GM21619 (cell line): ENCODE measurements at regions not wholly inside any gene's neighbourhood (a gene's known extent, or its start where the extent isn't known, plus 50 kb on each side); places are given as distances from the start of the nearest gene placed in this dataset.

ENCODE experiments used
- ATAC-seq: cut with Tn5 transposase; IDR thresholded peaks from one replicate; pipeline ENCODE4 v1.9.1; 2021; ENCODE audit not compliant: unreplicated experiment

GRCh38 chr9:105142406-105143135 is 101.9 kb upstream of the SLC44A1 start:
- no peak for ATAC-seq

GRCh38 chr9:105143136-105143430 is 101.4 kb upstream of the SLC44A1 start:
- ATAC-seq, result no peak

GRCh38 chr9:105144076-105144475 is 100.4 kb upstream of the SLC44A1 start:
- ATAC-seq, result no peak

DNA sequence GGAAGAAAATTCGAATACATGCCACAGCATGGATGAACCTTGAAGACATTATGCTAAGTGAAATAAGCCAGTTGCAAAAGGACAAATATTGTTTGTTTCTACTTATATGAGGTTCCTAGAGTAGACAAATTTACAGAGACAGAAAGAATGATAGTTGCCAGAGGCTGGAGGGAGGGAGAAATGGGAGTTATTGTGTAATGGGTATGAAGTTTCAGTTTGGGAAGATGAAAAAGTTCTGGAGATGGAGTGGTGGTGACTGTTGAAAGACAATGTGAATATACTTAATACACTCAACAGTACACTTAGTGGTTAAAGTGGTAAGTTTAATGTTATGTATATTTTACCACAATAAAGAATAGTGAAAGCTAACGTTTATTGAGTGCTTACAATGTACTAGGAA is 99.6 kb upstream of the SLC44A1 start:
- ATAC-seq, result no peak

DNA sequence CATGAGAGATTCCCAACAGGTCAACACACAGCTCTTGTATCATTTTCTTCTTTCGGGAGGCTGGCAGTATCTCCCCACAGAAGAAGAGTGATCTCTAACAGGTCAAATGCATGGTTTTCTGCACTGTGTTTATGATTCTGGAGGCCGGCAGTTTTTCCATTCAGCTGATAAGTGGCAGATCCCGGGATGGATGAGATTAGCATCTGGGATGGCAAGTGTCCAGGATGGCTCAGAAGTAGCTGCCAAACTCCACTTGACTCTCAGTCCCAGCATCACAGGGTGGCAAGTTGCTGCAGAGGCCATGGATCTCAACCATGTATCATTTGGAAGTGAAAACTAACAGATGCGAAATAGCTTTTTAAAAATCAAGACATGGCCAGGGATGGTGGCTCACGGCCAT is 97.8 kb upstream of the SLC44A1 start:
- no peak for ATAC-seq

GRCh38 chr9:105147110-105147871 is 97.2 kb upstream of the SLC44A1 start:
- no peak for ATAC-seq

- ATAC-seq, result no peak
These were observed 96.0 kb upstream of the SLC44A1 start for GRCh38 chr9:105148328-105149006.

DNA sequence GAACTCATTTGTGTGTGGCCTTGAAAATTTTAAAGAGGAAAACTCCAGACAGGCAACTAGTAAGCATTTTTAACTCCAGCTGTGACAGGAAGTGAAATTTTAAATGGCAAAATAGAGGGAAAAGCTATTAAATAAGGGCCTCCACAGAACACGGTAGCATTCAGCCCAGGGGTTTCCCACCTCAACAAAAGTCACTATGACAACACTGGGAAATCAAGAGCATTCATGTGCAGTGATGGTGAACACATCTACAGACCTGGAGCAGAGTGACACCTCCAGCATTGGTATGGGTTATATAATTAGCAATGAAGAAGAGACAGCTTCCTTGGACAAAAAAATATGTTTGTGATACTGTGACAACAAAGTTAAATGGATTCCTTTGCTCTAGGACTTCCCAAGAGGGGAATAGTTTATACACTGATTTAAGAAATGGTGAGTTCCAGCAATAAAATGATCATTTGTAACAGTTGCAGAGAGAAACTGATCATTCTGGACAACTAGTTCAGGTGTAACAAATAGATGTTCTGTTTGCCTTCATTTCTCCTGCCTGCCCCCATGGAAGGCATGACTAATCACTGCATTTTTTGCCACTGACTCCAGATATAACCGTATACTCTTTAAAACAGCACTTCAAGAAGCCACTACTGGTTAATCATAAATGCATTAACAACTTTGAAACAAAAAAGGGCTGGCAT is 93.3 kb upstream of the SLC44A1 start:
- no peak for ATAC-seq

DNA sequence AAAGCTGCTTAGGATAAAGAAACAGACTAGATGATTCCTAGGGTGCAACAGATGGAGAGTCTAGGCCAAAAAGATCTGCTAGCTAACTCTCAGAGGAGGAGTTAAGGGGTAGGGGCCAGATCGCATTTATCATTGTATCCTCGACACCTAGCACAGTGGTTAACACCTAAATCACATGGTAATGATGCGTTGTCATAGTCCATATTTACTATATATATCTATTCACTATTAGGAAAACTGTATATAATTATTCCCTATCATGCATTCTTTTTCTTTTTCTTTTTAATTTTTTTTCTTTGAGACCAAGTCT is 92.8 kb upstream of the SLC44A1 start:
- no peak for ATAC-seq

GRCh38 chr9:105154723-105155191 is 89.7 kb upstream of the SLC44A1 start:
- ATAC-seq, result no peak

GRCh38 chr9:105157171-105157583 is 87.3 kb upstream of the SLC44A1 start:
- ATAC-seq, result peak; percentile 84

DNA sequence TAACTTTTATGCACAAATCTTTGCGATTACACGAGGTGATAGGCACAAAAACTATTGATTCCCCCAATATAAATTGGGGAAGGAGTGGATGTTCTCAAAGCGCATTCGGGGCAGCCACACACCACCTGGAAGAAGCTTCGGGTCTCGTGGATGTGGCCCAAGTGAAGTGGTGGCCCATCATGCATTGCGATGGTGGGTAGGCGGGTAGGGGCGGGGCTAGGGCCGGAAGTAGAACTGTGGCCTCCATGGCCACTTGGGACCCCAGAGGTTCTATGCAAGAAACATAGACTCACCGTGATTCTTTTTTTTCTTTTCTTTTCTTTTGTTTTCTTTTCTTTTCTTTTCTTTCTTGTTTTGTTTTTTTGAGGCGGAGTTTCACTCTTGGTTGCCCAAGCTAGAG is 86.4 kb upstream of the SLC44A1 start:
- ATAC-seq, result no peak

- ATAC-seq, result no peak
These were observed 85.6 kb upstream of the SLC44A1 start for GRCh38 chr9:105158898-105159297.

GRCh38 chr9:105168870-105169319 is 75.6 kb upstream of the SLC44A1 start:
- no peak for ATAC-seq

- no peak for ATAC-seq
These were observed 73.4 kb upstream of the SLC44A1 start for GRCh38 chr9:105171076-105171475.

- ATAC-seq, result no peak
These were observed 72.9 kb upstream of the SLC44A1 start for GRCh38 chr9:105171589-105171988.

- no peak for ATAC-seq
These were observed 72.0 kb upstream of the SLC44A1 start for GRCh38 chr9:105172436-105172835.

DNA sequence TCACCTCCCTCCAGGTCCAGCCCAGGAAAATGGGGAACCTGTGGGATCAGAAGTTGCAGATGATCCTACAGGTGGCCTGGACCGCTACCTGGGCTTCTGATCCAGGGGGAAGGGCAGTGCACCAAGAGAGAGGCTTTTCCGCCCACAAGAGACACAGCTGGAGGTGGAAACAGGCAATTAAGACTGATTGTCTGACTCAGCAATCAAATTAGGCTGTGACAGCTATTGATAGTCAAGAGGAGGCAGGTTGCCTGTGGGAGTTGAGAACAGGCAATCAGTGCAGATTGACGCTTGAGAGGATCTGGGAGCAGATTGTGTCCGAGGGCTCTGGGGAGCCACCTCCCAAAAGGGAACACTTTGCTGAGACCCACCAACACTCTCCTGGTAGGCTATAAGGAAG is 71.1 kb upstream of the SLC44A1 start:
- no peak for ATAC-seq

DNA sequence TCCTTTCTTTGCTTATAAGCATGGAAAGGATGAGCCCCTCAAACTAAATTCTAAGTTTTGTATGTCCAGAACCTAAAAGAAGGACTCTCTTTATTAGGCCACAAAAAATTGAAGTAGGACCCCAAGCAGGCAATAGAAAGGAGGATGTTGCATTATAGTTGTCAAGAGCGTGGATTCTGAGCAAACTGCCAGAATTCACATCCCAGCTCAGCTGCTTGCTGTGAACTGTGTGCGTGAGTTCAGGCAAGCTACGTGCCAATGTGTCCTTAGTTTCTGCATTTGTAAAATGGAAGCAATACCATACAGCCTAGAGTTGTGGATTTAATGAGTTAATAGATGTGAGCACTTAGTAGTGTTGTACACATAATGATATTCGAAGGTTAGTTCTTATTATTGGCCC is 70.6 kb upstream of the SLC44A1 start:
- no peak for ATAC-seq

DNA sequence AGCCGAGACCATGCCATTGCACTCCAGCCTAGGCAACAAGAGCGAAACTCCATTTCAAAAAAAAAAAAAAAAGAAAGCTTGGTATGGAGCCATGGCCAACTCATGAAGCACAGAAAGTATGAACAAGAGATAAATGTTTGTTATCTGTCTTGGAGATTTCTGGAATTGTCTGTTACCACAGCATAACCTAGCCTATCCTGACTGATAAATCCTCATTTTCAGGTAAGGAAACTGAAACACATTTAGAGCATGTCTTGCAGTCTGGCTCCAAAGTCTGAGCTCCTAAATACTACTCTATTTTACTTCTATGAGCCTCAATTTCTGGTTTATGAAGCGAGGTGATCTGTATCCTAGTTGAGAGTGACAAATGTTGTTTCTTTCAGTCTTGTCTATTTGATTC is 68.3 kb upstream of the SLC44A1 start:
- ATAC-seq, result no peak

GRCh38 chr9:105178076-105178475 is 66.4 kb upstream of the SLC44A1 start:
- no peak for ATAC-seq

DNA sequence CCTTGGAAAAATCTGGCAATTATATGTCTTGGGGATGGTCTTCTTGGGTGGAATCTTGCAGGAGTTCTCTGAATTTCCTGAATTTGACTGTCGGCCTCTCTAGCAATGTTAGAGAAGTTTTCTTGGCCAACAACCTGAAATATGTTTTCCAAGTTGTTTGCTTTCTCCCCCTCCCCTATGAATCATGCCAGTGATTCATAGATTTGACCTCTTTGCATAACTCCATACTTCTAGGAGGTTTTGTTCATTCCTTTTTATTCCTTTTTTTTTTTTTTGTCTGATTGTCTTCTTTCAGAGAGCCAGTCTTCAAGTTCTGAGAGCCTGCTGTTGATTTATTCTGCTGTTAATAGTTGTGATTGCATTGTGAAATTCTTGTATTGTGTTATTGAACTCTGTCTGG is 56.7 kb upstream of the SLC44A1 start:
- ATAC-seq, result no peak
